ENCODE measurements at regions not wholly inside any gene's neighbourhood (a gene's known extent, or its start where the extent isn't known, plus 50 kb on each side); places are given as distances from the start of the nearest gene placed in this dataset.

DNA sequence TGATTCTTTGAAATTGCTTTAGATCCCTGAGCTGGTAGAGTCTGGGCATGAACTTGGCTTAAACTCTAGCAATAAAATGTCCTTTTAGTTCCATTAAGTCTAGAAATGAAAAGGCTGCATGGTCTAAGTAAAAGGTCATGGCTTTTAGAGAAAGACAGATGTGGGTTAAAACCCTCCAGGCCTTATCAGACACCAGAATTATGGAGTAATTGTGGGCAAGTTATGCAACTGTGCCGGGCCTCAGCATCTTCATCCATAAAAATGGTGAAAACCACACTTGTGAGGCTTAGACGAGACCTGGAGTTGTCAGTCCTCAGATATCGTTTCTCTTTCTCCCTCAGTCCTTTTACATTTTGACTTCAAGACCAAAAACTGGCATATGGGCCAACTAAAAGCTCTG, 597.9 kb upstream of the KIRREL3 start:
- no peak for DNase-seq (ENCODE audit: low read depth)

DNA sequence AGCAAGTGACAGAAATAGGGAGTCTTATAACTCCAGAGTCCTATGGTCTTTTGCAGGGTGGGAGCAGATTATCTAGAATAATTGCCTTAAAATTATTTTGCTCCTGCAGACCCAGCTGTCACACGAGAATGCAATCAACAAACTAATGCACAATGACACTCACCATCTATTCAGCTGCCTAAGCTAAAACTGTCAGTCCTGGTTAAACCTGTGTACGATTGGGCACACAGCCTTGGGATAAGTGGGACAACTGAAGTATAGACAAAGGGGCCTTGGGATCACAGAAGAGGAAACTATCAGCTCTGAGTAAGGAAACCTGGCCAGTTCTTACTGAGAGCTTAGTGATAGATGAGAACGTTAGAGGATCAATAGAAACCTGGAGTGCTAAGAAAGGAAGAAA, 595.9 kb upstream of the KIRREL3 start:
- no peak for DNase-seq (ENCODE audit: low read depth)

DNA sequence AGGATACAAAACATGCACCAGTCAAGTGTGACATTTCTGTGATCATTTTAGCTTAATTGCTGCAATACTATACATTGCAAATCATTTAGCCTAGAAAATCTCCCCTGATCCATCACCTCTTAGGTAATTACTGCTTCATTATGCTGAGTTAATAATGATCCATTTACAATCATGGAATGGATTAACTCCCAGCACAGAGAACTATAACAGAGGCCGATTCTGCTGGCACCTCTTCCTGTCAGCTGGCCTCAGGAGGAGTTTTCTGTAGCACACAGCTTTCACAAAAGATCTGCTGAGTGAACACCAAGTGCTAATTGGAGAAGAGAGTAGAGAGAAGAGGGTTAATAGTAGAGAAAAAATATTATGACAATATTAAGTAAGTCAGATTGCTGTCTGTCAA, 591.8 kb upstream of the KIRREL3 start:
- no peak for DNase-seq (ENCODE audit: low read depth)

DNA sequence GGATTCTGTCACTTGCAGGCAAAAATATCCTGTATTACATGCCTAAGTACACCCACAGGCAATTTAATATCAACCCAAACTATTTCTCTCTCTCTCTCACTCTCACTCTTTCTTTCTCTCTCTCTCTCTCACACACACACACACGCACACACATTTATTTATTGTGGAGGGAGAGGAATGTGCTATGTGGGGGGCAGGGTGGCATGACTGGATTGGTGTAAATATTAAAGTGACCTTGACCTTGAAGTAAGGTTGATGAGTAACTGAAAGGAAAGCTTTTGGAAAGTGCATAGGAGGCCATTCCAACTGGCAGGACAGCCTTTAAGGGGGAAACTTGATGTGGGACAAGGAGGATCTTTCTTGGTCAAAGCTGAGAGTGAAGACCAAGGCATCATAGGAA, 589.7 kb upstream of the KIRREL3 start:
- DNase-seq (ENCODE audit: low read depth) = no peak

DNA sequence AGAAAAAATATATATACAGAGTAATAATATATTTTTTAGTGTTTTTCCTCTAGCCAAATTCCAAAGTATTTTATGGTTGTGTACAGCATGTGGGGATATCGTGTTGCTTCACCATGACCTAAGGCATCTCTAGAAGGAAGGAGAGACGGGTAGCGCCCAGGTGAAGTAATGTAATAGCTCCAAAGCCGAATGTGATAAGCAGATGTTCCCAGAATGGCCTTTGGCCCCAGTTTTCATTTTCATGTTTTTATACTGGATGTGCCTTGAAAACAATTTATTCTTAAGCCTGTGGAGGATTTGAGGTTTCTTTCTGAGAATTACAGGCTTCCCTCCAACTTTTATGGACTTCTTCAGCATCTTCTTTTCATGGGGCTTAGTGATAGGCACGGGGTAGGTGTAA, 587.9 kb upstream of the KIRREL3 start:
- no peak for DNase-seq (ENCODE audit: low read depth)

DNA sequence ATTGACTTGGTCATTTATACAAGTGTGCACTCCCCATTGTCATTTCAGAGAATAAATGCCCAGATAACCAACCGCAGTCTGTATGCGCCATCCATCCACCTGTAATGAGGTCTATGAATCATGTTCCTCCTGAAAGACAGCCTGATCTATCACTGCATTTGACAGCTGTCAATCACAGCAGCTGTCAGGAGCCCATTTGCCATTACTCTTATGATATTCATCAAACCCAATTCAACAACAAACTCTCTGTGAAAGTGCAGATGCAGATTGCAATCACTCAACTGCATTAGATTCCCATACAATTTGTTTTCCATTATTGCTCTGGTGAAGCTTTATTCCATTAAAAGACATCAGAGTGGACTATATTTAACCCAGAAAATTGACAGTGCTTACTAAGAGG, 586.9 kb upstream of the KIRREL3 start:
- no peak for DNase-seq (ENCODE audit: low read depth)

DNA sequence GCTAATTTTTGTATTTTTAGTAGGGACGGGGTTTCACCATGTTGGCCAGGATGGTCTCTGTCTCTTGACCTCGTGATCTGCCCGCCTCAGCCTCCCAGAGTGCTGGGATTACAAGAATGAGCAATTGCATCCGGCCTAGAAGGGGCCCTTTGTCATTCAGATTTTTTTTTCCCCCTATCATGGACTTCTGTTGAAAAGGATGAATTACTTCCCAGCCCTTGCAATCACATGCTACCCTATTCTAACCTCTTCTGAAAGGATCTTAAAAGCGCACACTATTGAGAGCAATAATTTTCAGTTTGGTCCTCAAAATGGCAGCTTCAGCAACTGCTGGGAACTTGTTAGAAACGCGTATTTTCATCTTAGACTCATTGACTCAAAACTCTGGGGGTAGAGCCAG, 575.6 kb upstream of the KIRREL3 start:
- no peak for DNase-seq (ENCODE audit: low read depth)

DNA sequence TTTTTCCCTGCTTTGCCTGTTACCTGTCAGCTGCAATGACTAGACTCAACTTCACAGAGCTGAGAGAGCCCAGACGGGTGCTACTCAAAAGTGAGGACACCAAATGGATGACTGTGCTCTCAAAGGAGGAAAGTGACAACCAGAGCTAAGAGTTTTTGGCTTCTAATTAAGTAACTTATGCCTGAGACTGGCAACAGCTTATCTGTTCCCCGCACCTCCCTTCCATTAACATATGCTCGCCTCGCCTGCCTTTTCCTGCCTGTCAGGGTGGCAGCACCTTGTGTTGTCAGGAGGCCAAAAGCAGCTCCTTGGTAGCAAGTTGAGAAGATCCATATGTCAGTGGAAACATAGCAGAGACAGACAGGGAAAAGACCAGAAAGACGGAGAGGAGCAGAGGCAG, 573.9 kb upstream of the KIRREL3 start:
- no peak for DNase-seq (ENCODE audit: low read depth)

DNA sequence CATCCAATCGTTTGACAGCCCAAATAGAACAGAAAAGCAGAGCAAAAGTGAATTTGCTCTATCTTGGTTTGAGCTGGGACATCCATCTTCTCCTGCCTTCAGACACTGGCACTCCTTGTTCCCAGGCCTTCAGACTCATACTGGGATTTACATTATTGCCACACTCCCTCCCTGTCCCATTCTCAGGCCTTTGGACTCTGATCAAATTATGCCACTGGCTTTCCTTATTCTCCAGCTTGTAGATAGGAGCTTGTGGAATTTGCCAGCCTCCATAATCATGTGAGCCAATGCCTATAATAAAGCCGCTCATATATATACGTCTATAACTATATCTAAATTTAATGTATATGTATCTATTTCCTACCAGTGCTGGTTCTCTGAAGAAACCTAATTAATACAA, 568.3 kb upstream of the KIRREL3 start:
- no peak for DNase-seq (ENCODE audit: low read depth)

DNA sequence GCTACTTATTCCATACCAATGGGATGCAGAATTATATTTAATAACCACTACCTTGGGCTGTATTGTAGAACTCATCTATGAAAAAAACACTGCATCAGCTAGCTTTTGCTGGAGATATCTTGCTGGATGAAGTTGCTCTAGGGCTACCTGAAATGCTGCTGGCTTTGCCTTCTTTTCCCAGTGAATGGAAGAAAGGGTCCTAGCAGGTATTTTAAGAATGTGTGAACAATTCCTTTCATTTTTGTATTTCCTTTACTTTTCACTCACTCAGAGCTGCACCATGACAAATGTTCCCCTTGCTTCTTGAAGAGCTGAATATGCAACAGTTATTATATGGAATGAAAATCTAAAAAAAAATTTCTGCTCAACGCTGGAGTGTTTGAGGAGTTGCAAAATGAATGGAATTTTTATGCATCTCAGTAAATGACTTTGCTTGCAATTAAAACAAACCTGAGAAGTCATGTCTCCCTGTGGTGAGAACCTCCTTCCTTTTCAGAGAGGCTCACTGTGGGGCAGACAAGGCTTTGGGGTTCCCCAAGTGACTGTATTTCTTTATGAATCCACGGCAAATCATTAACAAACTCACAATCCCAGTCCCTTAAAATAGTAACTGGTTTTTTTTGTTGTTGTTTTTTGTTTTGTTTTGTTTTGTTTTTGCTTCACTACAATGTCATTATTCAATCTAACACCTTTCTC, 566.8 kb upstream of the KIRREL3 start:
- DNase-seq (ENCODE audit: low read depth) = no peak

DNA sequence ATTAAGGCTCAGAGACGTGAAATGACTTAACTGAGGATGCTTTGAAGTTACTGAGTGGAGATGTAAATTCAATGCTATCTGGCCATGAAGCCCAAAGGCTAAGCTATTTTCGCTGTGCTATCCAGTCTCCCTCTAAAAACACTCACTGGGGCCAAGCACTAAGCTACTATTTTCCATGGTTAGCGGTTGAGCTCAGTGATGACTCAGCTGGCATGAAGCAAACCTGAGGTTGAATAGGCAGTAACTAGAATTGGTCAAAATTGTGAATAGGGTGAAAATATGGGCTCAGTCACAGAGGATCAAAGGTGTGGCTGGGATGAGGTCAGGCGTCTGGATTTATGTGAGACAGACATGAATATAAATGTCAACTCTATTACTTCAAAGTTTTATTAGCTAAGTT, 564.2 kb upstream of the KIRREL3 start:
- no peak for DNase-seq (ENCODE audit: low read depth)

DNA sequence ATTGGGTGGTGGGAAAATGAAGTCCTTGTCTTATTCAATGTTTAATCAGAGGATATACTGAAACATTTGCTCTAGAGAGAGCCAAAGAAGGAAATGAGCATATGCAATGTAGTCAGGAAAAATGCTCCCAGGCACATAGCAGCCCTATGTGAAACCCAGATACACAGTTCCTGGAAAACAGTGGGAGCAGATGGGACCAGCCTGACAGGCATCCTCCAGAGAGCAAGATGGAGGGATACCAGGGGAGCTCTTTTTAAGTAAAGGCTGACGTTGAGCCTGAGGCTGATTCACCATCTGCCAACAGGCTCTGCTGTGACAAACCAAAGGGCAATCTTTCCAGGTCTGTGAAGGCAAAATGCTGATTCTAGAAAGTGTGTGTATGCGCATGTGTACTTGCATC, 559.4 kb upstream of the KIRREL3 start:
- DNase-seq (ENCODE audit: low read depth) = no peak

DNA sequence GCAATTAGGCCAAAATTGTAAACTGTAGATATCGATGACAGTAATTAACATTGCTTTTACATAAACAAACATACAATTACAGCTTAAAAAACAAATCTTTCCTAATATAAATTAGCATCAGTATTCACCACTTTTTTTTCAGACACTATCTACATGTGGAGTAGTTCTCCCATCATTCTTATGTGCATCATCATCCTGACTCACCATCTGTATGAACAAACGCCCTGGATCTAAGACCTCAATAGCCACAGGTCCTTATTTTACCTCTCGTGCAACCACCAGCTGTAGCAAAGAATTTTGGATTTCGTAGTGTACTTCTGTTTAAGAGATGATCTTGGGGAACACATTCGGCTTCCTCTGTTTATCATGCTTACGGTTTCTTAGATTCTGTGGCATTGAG, 551.9 kb upstream of the KIRREL3 start:
- DNase-seq (ENCODE audit: low read depth) = no peak

DNA sequence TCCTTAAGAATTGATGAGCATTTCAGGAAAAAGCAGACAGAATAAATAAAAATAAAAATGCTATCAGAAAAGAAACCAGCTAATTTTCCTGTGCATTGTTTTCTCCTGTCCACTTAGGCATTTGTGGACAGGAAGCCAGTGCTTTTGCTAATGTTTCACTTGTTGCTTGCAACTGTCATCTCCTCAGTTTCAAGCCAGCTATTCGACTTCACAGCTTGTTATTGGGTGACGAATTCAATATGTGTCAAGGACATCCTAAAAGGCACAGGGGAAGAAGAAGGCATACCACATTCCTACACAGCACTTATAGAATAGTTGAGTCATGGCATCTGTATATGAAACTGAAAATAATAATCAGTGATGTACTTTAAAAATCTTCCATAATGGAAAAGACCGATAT, 530.6 kb upstream of the KIRREL3 start:
- DNase-seq (ENCODE audit: low read depth) = no peak

DNA sequence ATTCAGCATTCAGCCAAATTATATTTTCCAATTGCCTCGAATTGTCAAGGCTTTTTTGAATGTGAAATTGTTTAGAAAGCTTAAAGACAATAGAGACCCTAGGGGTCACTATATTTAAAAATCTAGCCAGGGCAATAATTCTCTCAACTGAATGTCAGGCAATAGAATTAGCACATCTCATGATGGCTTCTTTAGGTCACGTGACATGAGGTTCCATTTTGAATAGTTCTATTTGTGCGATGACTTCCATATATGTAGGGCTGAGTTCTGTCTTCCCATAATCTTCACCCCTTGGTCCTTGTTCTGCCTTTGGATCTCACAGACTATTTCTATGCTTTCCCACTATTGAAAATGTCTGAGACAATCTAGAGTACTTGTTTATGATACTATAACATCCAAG, 527.7 kb upstream of the KIRREL3 start:
- DNase-seq (ENCODE audit: low read depth) = no peak

DNA sequence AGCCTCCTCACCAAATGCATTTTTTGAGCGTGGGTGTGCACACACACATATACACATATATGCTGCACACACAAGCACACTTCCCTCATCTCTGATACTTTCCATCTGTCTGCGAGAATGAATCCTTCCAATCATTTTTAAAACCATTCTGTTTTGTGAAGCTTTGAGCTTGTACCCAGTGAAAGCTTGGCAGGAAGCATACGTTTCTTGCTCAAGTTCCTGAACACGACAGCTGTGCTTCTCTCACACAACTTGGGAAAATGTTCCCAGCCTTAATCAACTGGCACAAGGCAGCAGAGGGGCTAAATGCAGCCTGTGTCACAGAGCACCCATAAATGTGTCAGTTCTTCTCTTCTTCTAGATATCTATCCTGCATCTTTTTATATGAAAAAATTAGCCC, 524.0 kb upstream of the KIRREL3 start:
- DNase-seq (ENCODE audit: low read depth) = no peak

DNA sequence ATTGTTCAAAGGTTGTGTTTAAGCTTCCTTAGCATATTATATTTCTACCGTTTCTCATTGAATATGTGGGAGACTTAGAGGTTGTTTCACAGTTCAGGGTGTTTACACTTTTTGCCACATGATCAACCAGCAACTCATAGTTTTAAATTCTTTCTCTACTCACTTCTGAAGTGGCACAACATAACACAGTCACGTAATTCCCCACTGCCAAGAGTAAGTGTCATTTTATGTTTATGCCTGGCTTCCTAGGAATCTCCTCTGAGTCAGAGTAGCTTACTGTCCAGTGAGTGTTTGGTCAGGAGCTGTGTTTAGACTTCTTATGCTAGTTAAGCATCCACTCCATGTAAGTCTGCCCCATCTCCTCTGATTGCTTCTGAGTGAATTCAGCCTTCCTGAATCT, 520.8 kb upstream of the KIRREL3 start:
- no peak for DNase-seq (ENCODE audit: low read depth)

DNA sequence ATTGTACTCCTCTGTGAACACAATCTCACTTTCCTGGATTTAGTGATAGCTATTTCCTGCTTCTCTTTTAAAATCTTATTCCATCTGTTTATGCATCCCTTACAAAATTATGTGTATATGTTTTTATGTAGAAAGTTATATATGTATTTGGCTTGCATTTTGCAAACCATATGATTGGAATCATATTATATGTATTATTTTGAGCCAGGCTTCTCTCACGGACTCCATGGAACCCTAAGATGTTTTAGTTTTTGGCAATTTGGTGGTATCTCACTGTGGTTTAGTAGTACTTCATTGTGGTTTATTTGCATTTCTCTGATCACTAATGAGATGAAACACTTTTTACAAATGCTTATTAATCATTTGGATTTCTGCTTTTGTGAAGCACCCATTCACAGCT, 507.3 kb upstream of the KIRREL3 start:
- DNase-seq (ENCODE audit: low read depth) = no peak

DNA sequence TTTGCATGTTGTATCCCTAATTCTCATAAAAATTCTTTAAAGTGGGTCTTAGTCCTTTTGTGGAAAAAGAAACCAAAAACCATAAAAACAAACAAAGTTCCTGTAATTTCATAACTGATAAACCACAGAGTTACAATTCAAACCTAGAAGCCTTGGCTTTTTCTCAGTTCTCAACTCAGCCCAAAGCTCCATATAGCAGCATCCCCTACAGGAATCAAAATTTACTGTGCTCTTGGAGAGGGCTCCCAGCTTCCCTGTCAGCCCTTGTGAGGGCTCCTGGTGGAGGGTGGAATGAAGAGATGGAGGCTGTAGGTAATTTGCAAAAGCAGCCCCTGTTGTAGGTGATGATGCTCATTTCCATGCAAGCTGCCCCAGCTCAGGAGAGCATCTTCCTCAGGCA, 506.1 kb upstream of the KIRREL3 start:
- DNase-seq (ENCODE audit: low read depth) = no peak

DNA sequence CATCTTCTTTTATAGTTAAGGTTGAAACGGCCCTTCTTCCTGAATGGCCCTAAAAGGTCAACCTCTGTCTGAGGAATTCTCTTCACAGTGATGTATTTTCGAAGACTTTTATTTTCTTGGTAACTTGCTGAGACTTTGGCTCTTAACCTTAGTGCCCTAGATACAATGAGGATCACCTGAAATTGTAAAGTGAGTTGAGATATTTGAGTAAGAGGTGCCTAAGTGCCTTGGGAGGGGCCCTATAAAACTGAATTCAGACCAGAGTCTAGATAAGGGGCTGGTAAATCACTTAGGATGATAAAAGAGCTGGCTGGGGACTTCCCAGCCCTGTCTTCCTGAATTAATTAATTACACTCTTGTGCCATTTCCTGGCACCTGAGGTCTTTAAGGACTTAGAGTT, 505.6 kb upstream of the KIRREL3 start:
- DNase-seq (ENCODE audit: low read depth) = no peak

DNA sequence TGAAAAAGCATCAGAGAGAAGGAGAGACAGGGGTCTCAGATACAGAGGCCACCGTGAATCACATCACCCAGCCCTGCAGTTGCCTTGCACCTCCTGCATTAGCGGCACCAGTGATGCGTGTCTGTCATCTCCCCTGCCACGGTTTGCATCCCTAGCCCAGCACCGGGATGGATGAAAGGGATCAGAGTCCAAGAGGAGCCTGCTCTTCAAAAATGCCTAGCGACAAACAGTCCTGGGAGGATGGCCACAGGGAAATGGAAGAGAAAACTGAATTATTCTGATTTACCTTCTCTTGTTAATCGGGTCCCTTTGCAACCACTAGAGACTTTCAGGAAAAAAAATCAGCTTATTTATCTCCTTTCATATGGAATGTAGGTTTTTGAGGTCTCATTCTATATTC, 495.6 kb upstream of the KIRREL3 start:
- no peak for DNase-seq (ENCODE audit: low read depth)

DNA sequence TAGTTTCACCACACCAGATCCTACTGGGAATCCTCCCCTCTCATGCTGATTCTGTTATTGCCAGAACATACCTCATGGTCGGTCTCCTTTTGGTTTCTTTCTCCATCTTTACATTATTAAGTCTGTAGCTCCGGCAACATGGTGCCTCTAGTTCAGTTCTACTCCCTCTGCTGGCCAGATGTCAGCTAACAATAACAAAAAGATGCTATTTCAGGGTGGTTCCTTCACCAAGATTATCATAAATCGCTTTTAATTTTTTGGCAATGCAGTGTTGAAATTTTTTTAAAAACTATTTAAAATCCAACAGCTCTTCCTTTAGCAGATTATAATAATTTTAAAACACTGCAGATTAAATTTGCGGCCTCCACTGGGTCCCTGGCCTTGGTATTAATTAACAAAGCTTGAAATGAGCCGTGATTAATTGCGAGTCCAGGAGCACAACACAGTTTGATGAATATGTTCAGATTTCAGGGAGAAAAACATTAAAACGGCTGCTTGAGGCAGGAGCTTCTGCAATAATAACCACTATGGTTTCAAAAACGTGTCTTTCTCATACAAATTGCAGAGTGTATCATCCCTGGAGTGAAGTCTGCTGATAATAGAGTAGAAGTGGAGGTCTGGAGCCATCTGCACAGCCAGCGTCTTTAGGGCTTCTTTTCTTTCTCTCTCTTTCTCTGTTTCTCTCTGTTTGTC, 492.9 kb upstream of the KIRREL3 start:
- no peak for DNase-seq (ENCODE audit: low read depth)

DNA sequence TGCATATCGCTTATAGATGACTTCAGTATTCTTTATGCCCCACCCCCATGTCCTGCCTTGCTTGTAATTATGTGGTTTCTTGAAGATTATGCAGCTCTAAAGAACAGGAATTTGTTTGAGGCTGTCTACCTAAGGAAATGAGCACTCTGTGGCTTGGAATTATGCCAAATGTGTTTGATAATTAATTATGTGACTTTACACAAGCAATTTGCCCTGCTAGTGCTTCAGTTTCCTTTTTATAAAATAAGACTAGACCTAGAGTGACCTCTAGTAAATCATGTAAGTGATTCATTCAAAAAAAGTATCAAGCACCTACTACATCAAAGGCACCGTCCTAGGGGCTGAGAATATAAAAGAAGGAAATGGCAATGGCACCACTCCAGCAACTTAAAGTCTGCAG, 491.5 kb upstream of the KIRREL3 start:
- DNase-seq (ENCODE audit: low read depth) = no peak

DNA sequence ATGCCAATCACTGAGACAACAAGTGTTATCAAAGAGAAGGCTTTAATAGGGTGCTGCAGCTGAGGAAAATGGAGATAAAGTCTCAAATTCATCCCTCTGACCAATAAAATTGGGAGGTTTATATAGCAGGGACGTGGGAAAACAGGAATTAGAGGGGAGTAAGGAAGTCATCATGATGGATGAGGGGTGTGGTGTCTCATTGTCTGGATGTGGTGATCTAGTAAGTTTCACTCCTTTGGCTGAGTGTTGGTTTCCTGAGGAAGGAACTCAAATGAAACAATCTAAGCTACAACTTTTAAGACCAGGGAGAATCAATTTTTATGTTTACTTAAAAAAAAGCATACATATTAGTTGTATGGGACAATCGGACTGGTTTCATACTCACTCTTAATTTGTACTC, 491.0 kb upstream of the KIRREL3 start:
- DNase-seq (ENCODE audit: low read depth) = no peak

Measured in stimulated activated CD4-positive, alpha-beta T cell treated with anti-CD3 and anti-CD28 coated beads, Interleukin-2, amount 100 ng/mL, for 4 hours (primary cell).